ENCODE measurements at regions not wholly inside any gene's neighbourhood (a gene's known extent, or its start where the extent isn't known, plus 50 kb on each side); places are given as distances from the start of the nearest gene placed in this dataset.

DNA sequence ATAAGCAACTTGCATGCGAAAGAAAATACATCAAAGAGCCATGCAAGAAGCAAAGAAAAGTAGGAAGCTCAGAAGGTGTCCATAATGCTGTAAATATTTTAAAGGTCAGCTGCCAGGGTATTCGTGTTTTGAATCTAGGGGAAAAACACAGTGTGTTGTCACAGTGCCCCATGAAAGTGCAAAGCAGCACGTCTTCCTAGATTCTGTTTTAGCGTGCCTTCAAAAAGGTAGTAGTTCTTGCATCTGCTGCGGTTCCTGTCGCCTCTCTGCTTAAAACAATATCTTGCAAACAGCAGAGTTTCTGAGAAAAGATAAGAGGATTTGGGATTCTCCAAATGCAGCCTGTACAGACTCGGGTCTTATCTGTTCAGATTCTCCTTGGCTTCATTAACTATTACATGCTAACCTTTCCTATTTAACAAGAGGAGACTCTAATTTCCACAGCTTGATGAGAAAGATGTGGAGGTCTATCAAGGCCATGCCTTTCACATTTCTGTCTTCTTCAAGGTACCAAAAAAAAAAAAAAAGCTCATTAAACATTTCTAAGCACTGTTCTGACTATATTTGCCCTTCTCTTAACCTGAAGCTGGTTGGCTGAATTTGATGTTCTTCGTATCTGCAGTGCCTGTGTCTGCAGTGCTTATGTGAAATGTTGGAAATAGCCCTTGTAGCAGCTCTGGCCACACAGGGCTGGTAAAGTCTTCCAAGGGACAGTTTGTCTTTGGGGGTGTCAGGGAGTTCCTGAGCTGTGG, 297.5 kb downstream of the ADGB start:
- DNase-seq: no peak
- no peak for ATAC-seq (ENCODE audit: insufficient read depth, low read depth)
- no peak overlapping the region for H3K4me2 ChIP-seq (ENCODE audit: insufficient read depth, low read length)

GRCh38 chr6:146896960-146897701, 298.4 kb downstream of the ADGB start:
- Histone ChIP-seq H3K4me1 (ENCODE audit: insufficient read depth, low read length) (no peaks in the 10 kb centered on the region), H3K4me3 (ENCODE audit: low read depth in 1 of 2, low read length in 2 of 2) (no peak overlapping the region), H3K9me3 (ENCODE audit: insufficient read depth, low read length, severe bottlenecking) (no peaks in the 10 kb centered on the region), H2AFZ (ENCODE audit: low read depth, low read length) (no peak overlapping the region), H3K36me3 (ENCODE audit: insufficient read depth, low read length) (no peaks in the 10 kb centered on the region), H3K27me3 (ENCODE audit: insufficient read depth, low read length, poor library complexity) (no peaks in the 10 kb centered on the region), H3K79me2 (ENCODE audit: insufficient read depth, low read length) (no peaks in the 10 kb centered on the region), H4K20me1 (ENCODE audit: insufficient read depth, low read length) (no peaks in the 10 kb centered on the region), H3K27ac (ENCODE audit: low read length) (no peak overlapping the region), H3K9ac (ENCODE audit: low read depth, low read length) (no peak overlapping the region), H3K4me2 (ENCODE audit: insufficient read depth, low read length) (no peak overlapping the region)
- DNase-seq (no peak), ATAC-seq (ENCODE audit: insufficient read depth, low read depth) (no peak)
- TF ChIP-seq EZH2 (IDR thresholded peaks at IDR 0.05; ENCODE audit: borderline replicate concordance, low read depth, low read length, severe bottlenecking): no peak
- TF ChIP-seq CTCF (IDR thresholded peaks at IDR 0.05; ENCODE audit: borderline replicate concordance, extremely low read depth, low read length, poor library complexity, severe bottlenecking): no peak

More for the DNA sequence above, 297.5 kb downstream of the ADGB start:
- TF ChIP-seq EZH2 (IDR thresholded peaks at IDR 0.05; ENCODE audit: borderline replicate concordance, low read depth, low read length, severe bottlenecking) (no peak), CTCF (IDR thresholded peaks at IDR 0.05; ENCODE audit: borderline replicate concordance, extremely low read depth, low read length, poor library complexity, severe bottlenecking) (no peak)
- Histone ChIP-seq H3K27ac (ENCODE audit: low read length) (no peak overlapping the region), H3K9ac (ENCODE audit: low read depth, low read length) (no peak overlapping the region), H3K27me3 (ENCODE audit: insufficient read depth, low read length, poor library complexity) (no peaks in the 10 kb centered on the region), H3K79me2 (ENCODE audit: insufficient read depth, low read length) (no peaks in the 10 kb centered on the region), H3K9me3 (ENCODE audit: insufficient read depth, low read length, severe bottlenecking) (no peaks in the 10 kb centered on the region), H2AFZ (ENCODE audit: low read depth, low read length) (no peak overlapping the region), H4K20me1 (ENCODE audit: insufficient read depth, low read length) (no peaks in the 10 kb centered on the region), H3K36me3 (ENCODE audit: insufficient read depth, low read length) (no peaks in the 10 kb centered on the region), H3K4me1 (ENCODE audit: insufficient read depth, low read length) (no peaks in the 10 kb centered on the region), H3K4me3 (ENCODE audit: low read depth in 1 of 2, low read length in 2 of 2) (no peak overlapping the region)

DNA sequence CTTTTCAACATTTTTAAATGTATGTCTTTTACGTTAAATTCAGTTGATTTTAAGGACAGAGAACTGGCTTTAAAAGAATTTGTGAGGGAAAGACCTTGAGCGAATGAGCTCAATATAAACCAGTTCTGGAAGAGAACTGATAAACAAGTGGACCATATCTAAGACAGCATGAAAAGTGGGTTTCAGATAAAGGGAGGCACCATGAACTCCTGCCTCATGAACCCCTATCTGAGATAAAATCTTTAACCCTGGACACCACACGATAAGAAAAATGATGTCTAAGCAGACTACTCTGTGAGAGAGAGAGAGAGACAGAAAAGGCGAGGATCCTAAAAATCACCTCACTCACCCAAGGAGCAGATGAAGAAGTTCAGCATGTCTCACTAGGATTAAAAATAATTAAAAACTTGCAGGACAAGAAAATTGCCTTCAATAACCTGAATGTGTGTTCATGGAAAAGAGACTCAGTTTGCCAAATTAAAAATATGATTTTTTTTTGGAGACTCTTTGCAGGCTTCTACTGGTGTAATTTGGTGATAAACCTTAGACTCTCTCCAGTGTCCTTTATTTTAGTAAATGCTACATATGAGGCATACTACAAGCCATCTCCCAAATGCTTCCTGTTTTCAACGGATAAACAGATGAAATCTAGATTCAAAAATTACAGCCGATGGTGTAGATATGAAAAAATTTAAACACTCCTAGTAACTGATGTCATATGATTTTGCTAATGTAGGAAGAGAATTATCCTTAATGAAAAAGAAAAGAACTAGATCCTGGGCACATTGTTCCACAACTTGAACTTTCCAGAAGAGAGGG, 299.5 kb downstream of the ADGB start:
- ATAC-seq (ENCODE audit: insufficient read depth, low read depth) (no peak), DNase-seq (no peak)
- no peak overlapping the region for H2AFZ ChIP-seq (ENCODE audit: low read depth, low read length)
- no peaks in the 10 kb centered on the region for H3K79me2 ChIP-seq (ENCODE audit: insufficient read depth, low read length)
- no peaks in the 10 kb centered on the region for H3K36me3 ChIP-seq (ENCODE audit: insufficient read depth, low read length)
- TF ChIP-seq CTCF (IDR thresholded peaks at IDR 0.05; ENCODE audit: borderline replicate concordance, extremely low read depth, low read length, poor library complexity, severe bottlenecking) (no peak), EZH2 (IDR thresholded peaks at IDR 0.05; ENCODE audit: borderline replicate concordance, low read depth, low read length, severe bottlenecking) (no peak)
- no peak overlapping the region for H3K9ac ChIP-seq (ENCODE audit: low read depth, low read length)
- no peaks in the 10 kb centered on the region for H3K4me1 ChIP-seq (ENCODE audit: insufficient read depth, low read length)
- H3K27me3 ChIP-seq (ENCODE audit: insufficient read depth, low read length, poor library complexity): no peaks in the 10 kb centered on the region
- no peaks in the 10 kb centered on the region for H3K9me3 ChIP-seq (ENCODE audit: insufficient read depth, low read length, severe bottlenecking)
- H4K20me1 ChIP-seq (ENCODE audit: insufficient read depth, low read length): no peaks in the 10 kb centered on the region
- no peak overlapping the region for H3K27ac ChIP-seq (ENCODE audit: low read length)
- H3K4me3 ChIP-seq (ENCODE audit: low read depth in 1 of 2, low read length in 2 of 2): no peak overlapping the region
- H3K4me2 ChIP-seq (ENCODE audit: insufficient read depth, low read length): no peak overlapping the region
